ENCODE measurements at regions not wholly inside any gene's neighbourhood (a gene's known extent, or its start where the extent isn't known, plus 50 kb on each side); places are given as distances from the start of the nearest gene placed in this dataset.
A peak's percentile ranks its signal among the peaks of the same experiment; 100 is the strongest.

DNA sequence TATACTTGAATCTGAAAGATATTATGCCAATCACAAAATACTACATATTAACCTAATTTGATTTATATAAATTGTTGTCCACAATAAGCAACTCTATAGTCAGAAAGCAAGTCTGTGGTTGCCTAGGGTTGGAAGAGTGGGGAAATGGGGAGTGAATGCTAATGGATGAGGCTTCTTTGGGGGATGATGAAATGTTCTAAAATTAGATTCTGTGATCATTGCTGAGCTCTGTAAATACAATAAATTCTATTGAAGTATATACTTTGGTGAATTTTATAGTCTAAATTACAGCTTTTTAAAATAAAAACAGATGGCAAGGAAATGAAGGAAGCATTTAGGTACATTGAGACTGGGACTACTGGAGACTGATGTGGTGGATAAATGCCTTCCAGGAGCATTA is 275.5 kb downstream of the MBD2 start:
- Histone ChIP-seq H3K79me2 (ENCODE audit: insufficient read depth, low read length) (no peaks in the 10 kb centered on the region), H3K4me1 (ENCODE audit: insufficient read depth, low read length) (peaks cover 8% of the 10 kb centered on the region; the same call in 1 of the 2 replicates), H3K36me3 (replicated peaks in 1 of 2; ENCODE audit: control insufficient read depth in 1 of 2, insufficient read depth in 2 of 2, low read length in 2 of 2) (no peaks in the 10 kb centered on the region), H2AFZ (ENCODE audit: low read length) (no peak overlapping the region), H3K9ac (ENCODE audit: insufficient read depth, low read depth, low read length) (no peak overlapping the region), H3K4me2 (ENCODE audit: low read depth, low read length) (no peak overlapping the region), H3K9me3 (ENCODE audit: low read length) (peaks cover 5% of the 10 kb centered on the region; the same call in 1 of the 2 replicates), H3K4me3 (replicated peaks in 1 of 3; ENCODE audit: insufficient read depth in 1 of 3, low read depth in 2 of 3, low read length in 3 of 3) (no peak overlapping the region), H3K27me3 (ENCODE audit: control insufficient read depth in 1 of 2, insufficient read depth in 2 of 2, low read length in 2 of 2) (no peaks in the 10 kb centered on the region), H3K27ac (ENCODE audit: extremely low read length, insufficient read depth, low read length) (no peak overlapping the region), H4K20me1 (ENCODE audit: insufficient read depth, low read length) (no peaks in the 10 kb centered on the region)
- TF ChIP-seq, protein P1, sequence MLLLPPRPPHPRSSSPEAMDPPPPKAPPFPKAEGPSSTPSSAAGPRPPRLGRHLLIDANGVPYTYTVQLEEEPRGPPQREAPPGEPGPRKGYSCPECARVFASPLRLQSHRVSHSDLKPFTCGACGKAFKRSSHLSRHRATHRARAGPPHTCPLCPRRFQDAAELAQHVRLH (CRISPR knock-in tag; IDR thresholded peaks at IDR 0.05; ENCODE audit: borderline replicate concordance, low read depth), result no peak
- TF ChIP-seq JUNB (CRISPR knock-in tag; IDR thresholded peaks at IDR 0.05; ENCODE audit: borderline replicate concordance) (no peak), CBX2 (IDR thresholded peaks at IDR 0.05; ENCODE audit: low read depth, low read length) (no peak), CBX2 (CRISPR knock-in tag; IDR thresholded peaks at IDR 0.05; ENCODE audit: low read depth) (no peak), ZNF180 (CRISPR knock-in tag; IDR thresholded peaks at IDR 0.05; ENCODE audit: borderline replicate concordance, low read depth) (no peak), ZNF772 (CRISPR knock-in tag; IDR thresholded peaks at IDR 0.05) (no peak), NPAS2 (CRISPR knock-in tag; IDR thresholded peaks at IDR 0.05; ENCODE audit: borderline replicate concordance) (no peak)
- intact Hi-C loops (cut with micrococcal nuclease; ENCODE audit: unreplicated experiment), result no loop called here
- in situ Hi-C loops (cut with HindIII; ENCODE audit: extremely low pct_ligation_motif_present, low pct_unique_long_range_greater_than_20kb), result no loop called here
- ChIA-PET POLR2A (no interaction called here), CTCF (ENCODE audit: low intra/inter-chr PET ratio, low total read pairs) (no interaction called here)
- FAIRE-seq, result no peak
- no peak for ATAC-seq
- DNase-seq (ENCODE audit: low spot score), result no peak
- BruUV-seq (replicated peaks), result no TSS peak

GRCh38 chr18:53947092-53947640 is 277.3 kb downstream of the MBD2 start:
- peak; percentile 79 for ATAC-seq

More at GRCh38 chr18:53947092-53947640, 277.3 kb downstream of the MBD2 start:
- 2% methylated on average over 4 of the region's 5 CpGs for WGBS (ENCODE audit: low lambda C conversion rate)
- TF ChIP-seq ZNF264 (CRISPR knock-in tag; IDR thresholded peaks at IDR 0.05) (no peak), BRD4 (CRISPR knock-in tag; IDR thresholded peaks at IDR 0.05) (no peak), JUND (CRISPR knock-in tag; IDR thresholded peaks at IDR 0.05) (no peak), ZNF234 (CRISPR knock-in tag; conservative IDR thresholded peaks at IDR 0.05) (no peak), SRSF9 (IDR thresholded peaks at IDR 0.05; ENCODE audit: borderline replicate concordance, insufficient read depth, low read depth, low read length, poor library complexity, severe bottlenecking) (no peak), TEAD3 (CRISPR knock-in tag; optimal IDR thresholded peaks at IDR 0.05; ENCODE audit: borderline replicate concordance) (no peak), ZNF430 (CRISPR knock-in tag; IDR thresholded peaks at IDR 0.05) (no peak), HOXD1 (CRISPR knock-in tag; IDR thresholded peaks at IDR 0.05) (no peak), ATRX (CRISPR knock-in tag; IDR thresholded peaks at IDR 0.05; ENCODE audit: borderline replicate concordance) (no peak), NCOA2 (CRISPR knock-in tag; IDR thresholded peaks at IDR 0.05) (no peak), PAF1 (CRISPR knock-in tag; IDR thresholded peaks at IDR 0.05) (no peak), FOXC1 (CRISPR knock-in tag; IDR thresholded peaks at IDR 0.05; ENCODE audit: borderline replicate concordance) (no peak), FOSL2 (CRISPR knock-in tag; IDR thresholded peaks at IDR 0.05) (no peak), SP1 (IDR thresholded peaks at IDR 0.05) (no peak), SP1 (CRISPR knock-in tag; IDR thresholded peaks at IDR 0.05) (no peak), ZSCAN25 (CRISPR knock-in tag; IDR thresholded peaks at IDR 0.05) (no peak)
- H3K9me3 ChIP-seq (ENCODE audit: low read length), result peaks cover 13% of the 10 kb centered on the region; the same call in 1 of the 2 replicates
- H3K4me1 ChIP-seq (ENCODE audit: insufficient read depth, low read length), result peaks cover 8% of the 10 kb centered on the region; the same call in 1 of the 2 replicates
- ChIA-PET CTCF (ENCODE audit: low intra/inter-chr PET ratio, low total read pairs) (no interaction called here), POLR2A (no interaction called here)
- no peak overlapping the region for H2AFZ ChIP-seq (ENCODE audit: low read length)
- no TSS peak for BruUV-seq (replicated peaks)
- H3K4me3 ChIP-seq (replicated peaks in 1 of 3; ENCODE audit: insufficient read depth in 1 of 3, low read depth in 2 of 3, low read length in 3 of 3), result no peak overlapping the region
- no peak overlapping the region for H3K27ac ChIP-seq (ENCODE audit: extremely low read length, insufficient read depth, low read length)
- DNase-seq (ENCODE audit: low spot score) (peak; percentile 2), FAIRE-seq (no peak)
- H3K36me3 ChIP-seq (replicated peaks in 1 of 2; ENCODE audit: control insufficient read depth in 1 of 2, insufficient read depth in 2 of 2, low read length in 2 of 2), result no peaks in the 10 kb centered on the region
- no peaks in the 10 kb centered on the region for H3K79me2 ChIP-seq (ENCODE audit: insufficient read depth, low read length)
- intact Hi-C loops (cut with micrococcal nuclease; ENCODE audit: unreplicated experiment) (no loop called here), in situ Hi-C loops (cut with HindIII; ENCODE audit: extremely low pct_ligation_motif_present, low pct_unique_long_range_greater_than_20kb) (no loop called here)
- H3K27me3 ChIP-seq (ENCODE audit: control insufficient read depth in 1 of 2, insufficient read depth in 2 of 2, low read length in 2 of 2), result no peaks in the 10 kb centered on the region
- no peaks in the 10 kb centered on the region for H4K20me1 ChIP-seq (ENCODE audit: insufficient read depth, low read length)
- no peak overlapping the region for H3K4me2 ChIP-seq (ENCODE audit: low read depth, low read length)
- no peak overlapping the region for H3K9ac ChIP-seq (ENCODE audit: insufficient read depth, low read depth, low read length)

All from HepG2 (cell line).